GM12878 (cell line): ENCODE measurements at regions not wholly inside any gene's neighbourhood (a gene's known extent, or its start where the extent isn't known, plus 50 kb on each side); places are given as distances from the start of the nearest gene placed in this dataset.

ENCODE experiments used
- ATAC-seq: fragments of 200-7000 bp; cut with Tn5 transposase; 3 replicates; pipeline ENCODE4 v1.9.1; 2020; ENCODE audit warnings: mild to moderate bottlenecking, moderate library complexity
- BruUV-seq: library from RNA; stranded (reverse); fragments of 400-500 nt; replicated peaks from 2 replicates; lab custom pipeline; 2021; lab: Mats Ljungman, UMichigan
- CTCF ChIA-PET: fragments of 300-600 bp; sonication (Branson Sonifier 250); formaldehyde crosslinking; extraction: SDS; loops from one replicate; lab custom pipeline; 2021; ENCODE audit warnings: inconsistent platforms; lab: Yijun Ruan, JAX
- POLR2A ChIA-PET: fragments of 350-600 bp; formaldehyde crosslinking; extraction: SDS; loops from one replicate; lab custom pipeline; 2021; ENCODE audit warnings: inconsistent platforms; lab: Charles Lee
- RAD21 ChIA-PET: fragments of 300-600 bp; sonication (Branson Sonifier 250); formaldehyde crosslinking; loops from one replicate; lab custom pipeline; 2023; ENCODE audit warnings: antibody characterized with exemption; ENCODE audit not compliant: unreplicated experiment; lab: Charles Lee
- SMC1A ChIA-PET: fragments of 300-600 bp; sonication (Branson Sonifier 250); formaldehyde crosslinking; loops from one replicate; lab custom pipeline; 2023; ENCODE audit not compliant: unreplicated experiment, uncharacterized antibody; lab: Charles Lee
- DNase-seq: peaks from one replicate; pipeline ENCODE4 v3.0.0-alpha.2; 2011; ENCODE audit warnings: low read depth, low spot score
- FAIRE-seq: peaks from 3 replicates; lab custom pipeline; 2011; peaks lifted over from hg19 to GRCh38; lab: Jason Lieb, UNC
- H2AFZ ChIP-seq: 2 replicates; pipeline ENCODE4 v1.6.0; 2011; ENCODE audit warnings: low read depth, low read length, control low read depth; ENCODE audit not compliant: control insufficient read depth
- H3K27ac ChIP-seq: 2 replicates; pipeline ENCODE4 v1.5.1; 2011; ENCODE audit warnings: control low read depth; ENCODE audit not compliant: control insufficient read depth, insufficient read depth
- H3K27me3 ChIP-seq, 2 experiments: replicated peaks in 1 of 2; 2 replicates each; pipeline versions ENCODE4 v1.6.0 to v1.6.1; 2011; ENCODE audit warnings: low read length in 1 of 2; ENCODE audit not compliant: control insufficient read depth in 2 of 2, insufficient read depth in 2 of 2
- H3K36me3 ChIP-seq, 2 experiments: 2 replicates each; pipeline ENCODE4 v1.5.1; 2011; ENCODE audit warnings: low read length in 1 of 2; ENCODE audit not compliant: control insufficient read depth in 2 of 2, insufficient read depth in 2 of 2
- H3K4me1 ChIP-seq: 2 replicates; pipeline ENCODE4 v1.6.1; 2011; ENCODE audit warnings: mild to moderate bottlenecking, low read length, moderate library complexity, mixed read lengths; ENCODE audit not compliant: control insufficient read depth, insufficient read depth
- H3K4me2 ChIP-seq: 2 replicates; pipeline ENCODE4 v1.6.0; 2011; ENCODE audit warnings: control low read depth; ENCODE audit not compliant: control insufficient read depth, insufficient read depth
- H3K4me3 ChIP-seq: fragments of 200-600 bp; sonication (generic); 2 replicates; pipeline ENCODE4 v1.5.1; 2016
- H3K79me2 ChIP-seq: 2 replicates; pipeline ENCODE4 v1.6.0; 2011; ENCODE audit warnings: low read length; ENCODE audit not compliant: control insufficient read depth, insufficient read depth
- H3K9ac ChIP-seq: 2 replicates; pipeline ENCODE4 v1.8.0; 2011; ENCODE audit warnings: low read length, control low read depth, mixed read lengths; ENCODE audit not compliant: control insufficient read depth, insufficient read depth
- H3K9me3 ChIP-seq: replicated peaks from 3 replicates; pipeline ENCODE4 v1.5.1; 2011; ENCODE audit warnings: mild to moderate bottlenecking, low read length; ENCODE audit not compliant: control insufficient read depth, insufficient read depth
- H4K20me1 ChIP-seq: 2 replicates; pipeline ENCODE4 v1.6.0; 2011; ENCODE audit not compliant: control insufficient read depth, insufficient read depth
- MYB ChIP-seq: fragments of 150-350 bp; IDR thresholded peaks from 2 replicates; pipeline ENCODE4 v1.6.1; 2014; ENCODE audit warnings: mild to moderate bottlenecking, low read depth, low read length, borderline replicate concordance
- NR2F1 ChIP-seq: fragments of 450-650 bp; conservative IDR thresholded peaks from 2 replicates; pipeline ENCODE4 v1.6.1; 2017; ENCODE audit warnings: mild to moderate bottlenecking
- SMC3 ChIP-seq: IDR thresholded peaks from 2 replicates; pipeline ENCODE4 v1.6.1; 2011; ENCODE audit warnings: low read length, improper control_type of control experiment, borderline replicate concordance
- SREBF2 ChIP-seq: IDR thresholded peaks from 2 replicates; pipeline ENCODE4 v1.6.1; 2012; ENCODE audit warnings: mild to moderate bottlenecking, low read length
- ZSCAN29 ChIP-seq: fragments of 450-650 bp; IDR thresholded peaks from 2 replicates; pipeline ENCODE4 v1.6.1; 2017; ENCODE audit warnings: mild to moderate bottlenecking, moderate library complexity
- WGBS: methylation state at CpG from one replicate; pipeline ENCODE4 v1.1.6; 2016; ENCODE audit warnings: low lambda C conversion rate; ENCODE audit not compliant: insufficient replicate concordance, insufficient coverage; ENCODE audit errors: missing lambda C conversion rate; 5-methylcytosine and 5-hydroxymethylcytosine counted together
- in situ Hi-C: fragments of 300-500 bp; cut with MboI; formaldehyde crosslinking; loops from 9 replicates; pipeline ENCODE4 v1.14.3; 2018; ENCODE audit warnings: mixed read lengths
- intact Hi-C: fragments of 100-400 bp; cut with micrococcal nuclease; formaldehyde crosslinking; loops from one replicate; pipeline ENCODE4 v1.14.2; 2022; ENCODE audit not compliant: unreplicated experiment

DNA sequence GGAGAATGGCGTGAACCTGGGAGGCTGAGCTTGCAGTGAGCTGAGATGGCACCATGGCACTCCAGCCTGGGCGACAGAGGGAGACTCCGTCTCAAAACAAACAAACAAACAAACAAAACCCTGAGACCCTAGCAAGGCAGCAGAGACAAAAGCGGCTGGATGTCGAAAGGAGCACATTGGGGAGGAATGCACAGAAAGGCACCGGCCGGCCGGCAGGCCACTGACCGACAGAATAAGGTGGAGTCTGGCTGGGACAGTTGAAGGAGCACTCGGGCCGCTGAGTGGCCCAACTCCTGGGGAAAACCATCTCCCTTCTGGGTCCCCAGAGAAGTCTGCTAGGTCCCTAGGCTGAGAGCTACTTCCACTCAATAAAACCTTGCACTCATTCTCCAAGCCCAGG lies 256.2 kb downstream of the KIF21A start:
- intact Hi-C loops (no loop called here), in situ Hi-C loops (no loop called here)
- FAIRE-seq (no peak), ATAC-seq (no peak), DNase-seq (no peak)
- H3K9me3 ChIP-seq, result no peaks in the 10 kb centered on the region
- H2AFZ ChIP-seq, result no peak overlapping the region
- no TSS peak for BruUV-seq
- WGBS, result 58% methylated on average over 11 of the region's 11 CpGs
- ChIA-PET SMC1A (no interaction called here), RAD21 (no interaction called here), POLR2A (no interaction called here), CTCF (no interaction called here)
- no peak overlapping the region for H3K4me2 ChIP-seq
- H3K27ac ChIP-seq, result no peak overlapping the region
- TF ChIP-seq SMC3 (no peak), NR2F1 (no peak), ZSCAN29 (no peak)
- H3K27me3 ChIP-seq, result no peaks in the 10 kb centered on the region
- H4K20me1 ChIP-seq, result no peaks in the 10 kb centered on the region
- H3K4me3 ChIP-seq, result no peak overlapping the region
- no peaks in the 10 kb centered on the region for H3K4me1 ChIP-seq
- H3K9ac ChIP-seq, result no peak overlapping the region
- H3K79me2 ChIP-seq, result no peaks in the 10 kb centered on the region
- H3K36me3 ChIP-seq, result no peaks in the 10 kb centered on the region

DNA sequence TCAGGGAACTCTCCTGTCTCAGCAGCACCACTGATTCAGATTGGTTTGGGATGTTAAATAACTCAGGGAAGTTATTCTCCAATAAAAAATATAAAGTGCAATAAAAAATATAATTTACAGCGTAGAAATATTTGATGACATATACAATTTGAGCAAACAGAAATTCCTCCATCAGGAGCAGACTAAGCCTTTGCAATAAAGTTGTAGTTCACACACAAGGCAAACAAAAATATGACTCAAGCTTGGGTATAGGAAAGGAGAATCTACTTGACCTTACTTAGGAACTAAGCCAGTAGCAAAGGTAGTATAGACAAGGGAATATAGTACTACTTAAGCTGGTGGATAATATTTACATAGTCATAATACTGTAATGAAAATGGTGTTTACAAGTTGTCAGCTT lies 264.1 kb downstream of the KIF21A start:
- ATAC-seq (no peak), DNase-seq (no peak), FAIRE-seq (no peak)
- no peak overlapping the region for H3K9ac ChIP-seq
- H3K79me2 ChIP-seq, result no peaks in the 10 kb centered on the region
- in situ Hi-C loops (no loop called here), intact Hi-C loops (no loop called here)
- H3K4me1 ChIP-seq, result no peaks in the 10 kb centered on the region
- 0% methylated on average over 1 of the region's 1 CpG for WGBS
- TF ChIP-seq MYB (no peak), SREBF2 (no peak)
- no peaks in the 10 kb centered on the region for H3K27me3 ChIP-seq
- no peaks in the 10 kb centered on the region for H3K9me3 ChIP-seq
- SMC1A ChIA-PET, result no interaction called here
- H3K4me2 ChIP-seq, result no peak overlapping the region
- H4K20me1 ChIP-seq, result no peaks in the 10 kb centered on the region
- CTCF ChIA-PET, result no interaction called here
- no peaks in the 10 kb centered on the region for H3K36me3 ChIP-seq
- RAD21 ChIA-PET, result no interaction called here
- H3K27ac ChIP-seq, result no peak overlapping the region
- no peak overlapping the region for H3K4me3 ChIP-seq
- BruUV-seq, result no TSS peak
- POLR2A ChIA-PET, result no interaction called here
- H2AFZ ChIP-seq, result no peak overlapping the region
